ENCODE measurements at regions not wholly inside any gene's neighbourhood (a gene's known extent, or its start where the extent isn't known, plus 50 kb on each side); places are given as distances from the start of the nearest gene placed in this dataset.

DNA sequence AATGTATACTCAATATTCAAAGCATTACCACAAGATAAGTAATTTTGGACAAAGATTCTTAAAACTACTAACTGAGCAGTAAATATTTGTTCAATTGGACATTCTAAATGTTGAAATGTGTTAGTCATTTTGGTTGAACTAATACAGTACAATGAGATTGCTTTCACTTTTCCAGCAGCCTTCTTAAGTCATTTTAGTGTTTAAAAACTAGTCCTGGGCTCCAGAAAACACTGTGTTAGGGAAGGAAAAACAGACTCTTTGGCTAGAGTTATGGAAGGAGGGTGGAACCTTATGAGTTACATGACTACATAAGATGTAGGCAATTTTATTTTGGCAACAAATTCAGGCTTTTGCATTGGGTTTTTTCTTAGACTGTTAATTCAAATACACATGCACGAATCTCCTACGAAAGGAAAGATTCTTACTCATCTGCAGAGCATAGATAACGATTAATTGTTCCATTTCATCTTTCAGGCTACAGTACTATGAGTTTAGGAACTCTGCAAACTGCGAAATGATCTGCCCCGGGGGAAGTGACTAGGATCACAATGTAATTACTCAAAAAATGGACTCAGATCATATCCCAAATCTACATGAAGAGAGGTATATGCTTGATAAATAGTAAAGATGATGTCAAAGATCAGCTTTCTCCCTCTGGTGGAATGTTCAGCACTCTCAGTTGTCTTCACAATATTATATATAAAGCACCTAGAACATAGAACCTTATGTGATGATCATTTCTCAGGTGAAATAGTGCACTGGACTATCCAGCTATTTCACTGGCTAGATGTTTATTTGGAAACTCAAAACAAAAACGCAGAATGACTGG is 492.8 kb upstream of the MDFIC2 start:
- no peak overlapping the region for H3K27ac Mint-ChIP-seq (ENCODE audit: low read depth, unreplicated experiment)
- TF ChIP-seq, protein P1, sequence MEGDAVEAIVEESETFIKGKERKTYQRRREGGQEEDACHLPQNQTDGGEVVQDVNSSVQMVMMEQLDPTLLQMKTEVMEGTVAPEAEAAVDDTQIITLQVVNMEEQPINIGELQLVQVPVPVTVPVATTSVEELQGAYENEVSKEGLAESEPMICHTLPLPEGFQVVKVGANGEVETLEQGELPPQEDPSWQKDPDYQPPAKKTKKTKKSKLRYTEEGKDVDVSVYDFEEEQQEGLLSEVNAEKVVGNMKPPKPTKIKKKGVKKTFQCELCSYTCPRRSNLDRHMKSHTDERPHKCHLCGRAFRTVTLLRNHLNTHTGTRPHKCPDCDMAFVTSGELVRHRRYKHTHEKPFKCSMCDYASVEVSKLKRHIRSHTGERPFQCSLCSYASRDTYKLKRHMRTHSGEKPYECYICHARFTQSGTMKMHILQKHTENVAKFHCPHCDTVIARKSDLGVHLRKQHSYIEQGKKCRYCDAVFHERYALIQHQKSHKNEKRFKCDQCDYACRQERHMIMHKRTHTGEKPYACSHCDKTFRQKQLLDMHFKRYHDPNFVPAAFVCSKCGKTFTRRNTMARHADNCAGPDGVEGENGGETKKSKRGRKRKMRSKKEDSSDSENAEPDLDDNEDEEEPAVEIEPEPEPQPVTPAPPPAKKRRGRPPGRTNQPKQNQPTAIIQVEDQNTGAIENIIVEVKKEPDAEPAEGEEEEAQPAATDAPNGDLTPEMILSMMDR (IDR thresholded peaks at IDR 0.05; ENCODE audit: unreplicated experiment) = no peak
- DNase-seq (ENCODE audit: unreplicated experiment) = peak; percentile 13
- intact Hi-C loops (cut with micrococcal nuclease) = no loop called here
- no peaks in the 10 kb centered on the region for H3K9me3 Mint-ChIP-seq (ENCODE audit: unreplicated experiment)
- BruUV-seq (replicated peaks) = no TSS peak
- peaks cover 86% of the 10 kb centered on the region for H3K27me3 Mint-ChIP-seq (ENCODE audit: insufficient read depth, unreplicated experiment)
- ChIA-PET CTCF (interaction anchor here (0.6 kb wide), 1 partner anchor 59 kb away, joined by 3 read pairs; no protein-coding TSS in a partner anchor), POLR2A (interaction anchor here (1.4 kb wide), 1 partner anchor 177 kb away, joined by 4 read pairs; no protein-coding TSS in a partner anchor)
- no peak overlapping the region for H3K4me3 Mint-ChIP-seq (ENCODE audit: unreplicated experiment)
- H3K36me3 Mint-ChIP-seq (ENCODE audit: insufficient read depth, unreplicated experiment) = no peaks in the 10 kb centered on the region
- no peaks in the 10 kb centered on the region for H3K4me1 Mint-ChIP-seq (ENCODE audit: insufficient read depth, unreplicated experiment)

DNA sequence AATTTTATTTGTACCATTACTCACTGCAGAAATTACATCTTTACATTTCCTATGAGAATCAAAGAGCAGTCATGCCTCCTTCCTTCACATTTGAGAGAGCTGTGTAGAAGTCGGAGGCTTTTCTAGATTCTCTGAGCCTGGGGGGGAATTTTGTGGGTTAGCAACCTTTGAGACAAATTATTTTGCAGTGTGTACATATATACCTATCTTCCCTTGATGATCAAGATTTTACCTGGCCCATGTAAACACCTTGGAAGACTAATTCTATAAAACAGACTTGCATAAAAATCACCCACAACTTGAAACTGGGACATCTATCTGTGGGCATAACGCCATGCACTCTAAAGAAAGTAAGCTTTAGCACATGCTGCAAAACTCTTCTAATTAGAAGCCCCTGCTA is 491.5 kb upstream of the MDFIC2 start:
- Mint-ChIP-seq H3K9me3 (ENCODE audit: unreplicated experiment) (no peaks in the 10 kb centered on the region), H3K27ac (ENCODE audit: low read depth, unreplicated experiment) (no peak overlapping the region), H3K4me1 (ENCODE audit: insufficient read depth, unreplicated experiment) (no peaks in the 10 kb centered on the region), H3K36me3 (ENCODE audit: insufficient read depth, unreplicated experiment) (no peaks in the 10 kb centered on the region), H3K4me3 (ENCODE audit: unreplicated experiment) (no peak overlapping the region), H3K27me3 (ENCODE audit: insufficient read depth, unreplicated experiment) (peaks cover 91% of the 10 kb centered on the region)
- intact Hi-C loops (cut with micrococcal nuclease) = no loop called here
- ChIA-PET POLR2A (no interaction called here), CTCF (interaction anchor here (0.7 kb wide), 1 partner anchor 495 kb away, joined by 3 read pairs; no protein-coding TSS in a partner anchor)
- DNase-seq (ENCODE audit: unreplicated experiment) = no peak
- TF ChIP-seq, protein P1 (IDR thresholded peaks at IDR 0.05; ENCODE audit: unreplicated experiment) = no peak
- BruUV-seq (replicated peaks) = no TSS peak

DNA sequence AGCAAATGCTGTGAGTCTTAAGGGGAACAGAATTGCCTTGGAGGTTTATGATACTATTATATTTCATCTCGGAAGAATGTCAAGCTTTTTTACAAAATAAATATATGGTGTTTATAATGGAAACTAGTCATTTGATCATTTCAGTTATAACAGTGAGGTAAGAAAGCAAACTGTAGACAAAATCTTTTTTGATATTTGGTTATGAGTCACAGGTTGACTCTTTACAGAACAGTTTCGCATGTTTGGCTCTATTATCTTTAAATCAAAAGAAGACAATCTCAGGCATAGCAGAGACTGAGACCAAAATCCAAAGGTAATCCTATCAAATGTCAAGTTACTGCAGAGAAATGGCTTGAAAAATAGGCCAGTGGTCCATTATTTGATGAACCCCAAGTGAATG is 490.9 kb upstream of the MDFIC2 start:
- Mint-ChIP-seq H3K36me3 (ENCODE audit: insufficient read depth, unreplicated experiment) (no peaks in the 10 kb centered on the region), H3K27ac (ENCODE audit: low read depth, unreplicated experiment) (no peak overlapping the region), H3K4me1 (ENCODE audit: insufficient read depth, unreplicated experiment) (no peaks in the 10 kb centered on the region), H3K27me3 (ENCODE audit: insufficient read depth, unreplicated experiment) (peaks cover 97% of the 10 kb centered on the region), H3K4me3 (ENCODE audit: unreplicated experiment) (no peak overlapping the region), H3K9me3 (ENCODE audit: unreplicated experiment) (no peaks in the 10 kb centered on the region)
- ChIA-PET CTCF (interaction anchor here (0.7 kb wide), 1 partner anchor 494 kb away, joined by 3 read pairs; no protein-coding TSS in a partner anchor), POLR2A (no interaction called here)
- no peak for DNase-seq (ENCODE audit: unreplicated experiment)
- intact Hi-C loops (cut with micrococcal nuclease) = no loop called here
- no TSS peak for BruUV-seq (replicated peaks)
- TF ChIP-seq, protein P1 (IDR thresholded peaks at IDR 0.05; ENCODE audit: unreplicated experiment) = no peak

DNA sequence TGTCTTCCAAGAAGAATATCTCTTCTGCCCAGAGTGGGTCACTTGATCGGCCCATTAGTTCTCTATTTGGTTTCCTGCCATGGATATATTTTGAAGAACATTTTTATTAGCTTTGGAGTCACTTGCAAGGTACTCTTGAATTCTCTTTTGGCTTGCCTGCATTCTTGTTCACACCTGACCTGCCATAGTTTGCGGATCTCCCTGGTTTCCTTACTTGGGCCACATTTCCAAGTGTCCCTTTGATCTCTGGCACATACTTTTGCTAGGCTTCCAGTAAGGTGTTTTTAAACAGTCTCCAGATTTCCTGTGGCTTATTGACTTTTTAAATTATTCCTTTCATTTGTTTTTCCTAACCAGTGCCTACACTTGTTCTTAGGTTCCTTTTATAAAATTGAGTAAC is 488.5 kb upstream of the MDFIC2 start:
- TF ChIP-seq, protein P1 (IDR thresholded peaks at IDR 0.05; ENCODE audit: unreplicated experiment) = no peak
- Mint-ChIP-seq H3K27ac (ENCODE audit: low read depth, unreplicated experiment) (no peak overlapping the region), H3K9me3 (ENCODE audit: unreplicated experiment) (peaks cover 4% of the 10 kb centered on the region), H3K27me3 (ENCODE audit: insufficient read depth, unreplicated experiment) (peaks cover 100% of the 10 kb centered on the region), H3K36me3 (ENCODE audit: insufficient read depth, unreplicated experiment) (no peaks in the 10 kb centered on the region), H3K4me3 (ENCODE audit: unreplicated experiment) (no peak overlapping the region), H3K4me1 (ENCODE audit: insufficient read depth, unreplicated experiment) (no peaks in the 10 kb centered on the region)
- POLR2A ChIA-PET = no interaction called here
- no TSS peak for BruUV-seq (replicated peaks)
- intact Hi-C loops (cut with micrococcal nuclease) = no loop called here
- no peak for DNase-seq (ENCODE audit: unreplicated experiment)
- CTCF ChIA-PET = interaction anchor here (0.6 kb wide), 1 partner anchor 82 kb away, joined by 3 read pairs; no protein-coding TSS in a partner anchor
